HL-60 (cell line): ENCODE measurements at regions not wholly inside any gene's neighbourhood (a gene's known extent, or its start where the extent isn't known, plus 50 kb on each side); places are given as distances from the start of the nearest gene placed in this dataset.

Experiments used
- DNase-seq, 2 experiments: peaks; one replicate each; pipeline ENCODE4 v3.0.0-alpha.2; 2010 to 2020; ENCODE audit warnings: low read depth in 1 of 2, low spot score in 1 of 2
- H3K27ac ChIP-seq: fragments of 250-450 bp; sonication (Bioruptor Pico); replicated peaks from 2 replicates; pipeline ENCODE4 v1.5.1; 2020; ENCODE audit warnings: mild to moderate bottlenecking, moderate library complexity
- H3K27me3 ChIP-seq: fragments of 250-450 bp; sonication (Bioruptor Pico); 2 replicates; pipeline ENCODE4 v1.5.1; 2021; ENCODE audit warnings: mild to moderate bottlenecking, moderate library complexity; ENCODE audit not compliant: insufficient read depth, poor library complexity, severe bottlenecking
- H3K4me3 ChIP-seq: replicated peaks from 2 replicates; pipeline ENCODE4 v1.5.1; 2011; ENCODE audit warnings: mild to moderate bottlenecking, control low read depth, low read length; ENCODE audit not compliant: insufficient read depth
- CTCF ChIP-seq: IDR thresholded peaks from one replicate; pipeline ENCODE4 v1.5.1; 2011; ENCODE audit warnings: low read length, control low read depth, inconsistent platforms; ENCODE audit not compliant: insufficient read depth
- GABPA ChIP-seq: IDR thresholded peaks from 2 replicates; pipeline ENCODE4 v1.6.1; 2012; ENCODE audit warnings: low read depth
- POLR2AphosphoS5 ChIP-seq: IDR thresholded peaks from 2 replicates; pipeline ENCODE4 v1.6.1; 2012; ENCODE audit warnings: low read depth
- REST ChIP-seq: IDR thresholded peaks from 2 replicates; pipeline ENCODE4 v1.6.1; 2012; ENCODE audit warnings: low read depth; ENCODE audit not compliant: insufficient replicate concordance
- SPI1 ChIP-seq: IDR thresholded peaks from 2 replicates; pipeline ENCODE4 v1.6.1; 2012; ENCODE audit warnings: low read depth, mild to moderate bottlenecking, borderline replicate concordance

- TF ChIP-seq GABPA (no peak), POLR2AphosphoS5 (no peak), SPI1 (no peak), REST (no peak), CTCF (no peak)
- Histone ChIP-seq H3K4me3 (no peak overlapping the region), H3K27ac (no peak overlapping the region), H3K27me3 (no peaks in the 10 kb centered on the region)
- DNase-seq, result no peak
Observed at GRCh38 chr2:11051280-11051679, 104.0 kb upstream of the SLC66A3 start.

GRCh38 chr2:11053546-11053945 is 101.7 kb upstream of the SLC66A3 start:
- TF ChIP-seq SPI1 (no peak), GABPA (no peak), REST (no peak), CTCF (no peak), POLR2AphosphoS5 (no peak)
- no peak overlapping the region for H3K27ac ChIP-seq
- H3K27me3 ChIP-seq, result no peaks in the 10 kb centered on the region
- no peak overlapping the region for H3K4me3 ChIP-seq
- DNase-seq, result no peak

GRCh38 chr2:11054783-11055678 is 100.2 kb upstream of the SLC66A3 start:
- no peak for DNase-seq
- Histone ChIP-seq H3K4me3 (no peak overlapping the region), H3K27me3 (no peaks in the 10 kb centered on the region), H3K27ac (no peak overlapping the region)
- no peak for TF ChIP-seq POLR2AphosphoS5
- TF ChIP-seq REST, result no peak
- TF ChIP-seq CTCF, result no peak
